SK-N-SH (cell line): ENCODE measurements at regions not wholly inside any gene's neighbourhood (a gene's known extent, or its start where the extent isn't known, plus 50 kb on each side); places are given as distances from the start of the nearest gene placed in this dataset.

Source experiments
- CTCF ChIA-PET: fragments of 300-600, 350-600 bp; formaldehyde crosslinking; extraction: SDS; loops from one replicate; lab custom pipeline; 2021; lab: Yijun Ruan, JAX
- POLR2A ChIA-PET: fragments of 350-600 bp; sonication (Branson Sonifier 250); formaldehyde crosslinking; extraction: SDS; loops from one replicate; lab custom pipeline; 2020; ENCODE audit warnings: antibody characterized with exemption, inconsistent platforms; lab: Yijun Ruan, JAX
- DNase-seq: peaks from one replicate; pipeline ENCODE4 v3.0.0; 2012
- H2AFZ ChIP-seq: fragments of 200-600 bp; sonication (generic); 2 replicates; pipeline ENCODE4 v1.8.1; 2016; ENCODE audit warnings: antibody characterized with exemption, mild to moderate bottlenecking, low read depth
- H3F3A ChIP-seq: fragments of 200-600 bp; sonication (generic); replicated peaks from 2 replicates; pipeline ENCODE3; 2016; ENCODE audit warnings: antibody characterized with exemption, mild to moderate bottlenecking; ENCODE audit not compliant: insufficient read depth
- H3K27ac ChIP-seq, 2 experiments: fragments of 200-500 bp in 1 of 2; fragments of 200-600 bp in 1 of 2; sonication (Bioruptor generic) in 1 of 2; sonication (generic), shearing (Covaris generic) in 1 of 2; 2 replicates each; pipeline versions ENCODE4 v1.5.1 to v1.6.1; 2014 to 2016; ENCODE audit warnings: low read depth in 2 of 2, inconsistent platforms in 1 of 2, low read length in 1 of 2, mild to moderate bottlenecking in 1 of 2, mixed read lengths in 1 of 2
- H3K27me3 ChIP-seq: fragments of 200-600 bp; sonication (generic), shearing (Covaris generic); 2 replicates; pipeline ENCODE4 v1.6.1; 2016; ENCODE audit warnings: mixed run types; ENCODE audit not compliant: insufficient read depth
- H3K36me3 ChIP-seq, 2 experiments: fragments of 200-500 bp in 1 of 2; fragments of 200-600 bp in 1 of 2; sonication (Bioruptor generic) in 1 of 2; sonication (generic) in 1 of 2; replicated peaks in 1 of 2; 2 replicates each; pipeline versions ENCODE3 to v1.5.1; 2014 to 2016; ENCODE audit warnings: low read length in 1 of 2, mild to moderate bottlenecking in 1 of 2; ENCODE audit not compliant: insufficient read depth in 2 of 2, control insufficient read depth in 1 of 2
- H3K4me1 ChIP-seq, 2 experiments: fragments of 200-500 bp in 1 of 2; fragments of 200-600 bp in 1 of 2; sonication (Bioruptor generic) in 1 of 2; sonication (generic), shearing (Covaris generic) in 1 of 2; 2 replicates each; pipeline versions ENCODE4 v1.5.1 to v1.6.1; 2014 to 2016; ENCODE audit warnings: low read depth in 1 of 2, low read length in 1 of 2, mixed run types in 1 of 2; ENCODE audit not compliant: insufficient read depth in 2 of 2, control insufficient read depth in 1 of 2
- H3K4me2 ChIP-seq: fragments of 200-600 bp; sonication (generic), shearing (Covaris generic); 2 replicates; pipeline ENCODE4 v1.6.1; 2017; ENCODE audit warnings: mixed run types
- H3K4me3 ChIP-seq, 2 experiments: fragments of 200-500 bp in 1 of 2; fragments of 200-600 bp in 1 of 2; sonication (Bioruptor generic) in 1 of 2; sonication (generic), shearing (Covaris generic) in 1 of 2; 2 replicates each; pipeline versions ENCODE4 v1.5.1 to v1.8.1; 2014 to 2016; ENCODE audit warnings: low read depth in 2 of 2, inconsistent platforms in 1 of 2, low read length in 1 of 2, mild to moderate bottlenecking in 1 of 2, mixed read lengths in 1 of 2, moderate library complexity in 1 of 2
- H3K79me2 ChIP-seq: fragments of 200-600 bp; sonication (generic); 2 replicates; pipeline ENCODE4 v1.8.1; 2017; ENCODE audit warnings: mild to moderate bottlenecking; ENCODE audit not compliant: insufficient read depth
- H3K9ac ChIP-seq: fragments of 200-600 bp; sonication (generic); 2 replicates; pipeline ENCODE4 v1.6.1; 2017; ENCODE audit warnings: mixed run types
- H3K9me2 ChIP-seq: fragments of 200-600 bp; sonication (generic); 2 replicates; pipeline ENCODE4 v1.6.1; 2017; ENCODE audit warnings: mixed run types
- H3K9me3 ChIP-seq: fragments of 200-600 bp; sonication (generic); 2 replicates; pipeline ENCODE4 v1.6.1; 2017; ENCODE audit warnings: mixed run types, mild to moderate bottlenecking, moderate library complexity
- H4K20me1 ChIP-seq: fragments of 200-600 bp; sonication (generic); 2 replicates; pipeline ENCODE4 v1.6.1; 2017; ENCODE audit warnings: mild to moderate bottlenecking, mixed run types; ENCODE audit not compliant: insufficient read depth
- CHD2 ChIP-seq: fragments of 150-350 bp; IDR thresholded peaks from 2 replicates; pipeline ENCODE4 v1.6.1; 2018; ENCODE audit warnings: low read length; ENCODE audit not compliant: partially characterized antibody
- EZH2phosphoT487 ChIP-seq: fragments of 200-600 bp; sonication (generic); IDR thresholded peaks from 2 replicates; pipeline ENCODE4 v1.6.1; 2017; ENCODE audit warnings: low read depth, mixed run types, mild to moderate bottlenecking, antibody characterized with exemption, moderate library complexity, borderline replicate concordance
- FOSL2 ChIP-seq: IDR thresholded peaks from 2 replicates; pipeline ENCODE4 v1.4.0; 2012; ENCODE audit warnings: low read depth, mild to moderate bottlenecking, moderate library complexity, borderline replicate concordance
- FOXJ3 ChIP-seq: sonication (generic); formaldehyde crosslinking; IDR thresholded peaks from 2 replicates; pipeline ENCODE4 v1.5.1; 2020; ENCODE audit warnings: mild to moderate bottlenecking, missing genetic modification reagents
- JUND ChIP-seq: IDR thresholded peaks from 2 replicates; pipeline ENCODE4 v1.4.0; 2012
- MEF2A ChIP-seq: IDR thresholded peaks from 2 replicates; pipeline ENCODE4 v1.4.0; 2012; ENCODE audit warnings: low read depth, borderline replicate concordance
- PBX3 ChIP-seq: IDR thresholded peaks from 2 replicates; pipeline ENCODE4; 2012
- RAD21 ChIP-seq: IDR thresholded peaks from 2 replicates; pipeline ENCODE4 v1.6.1; 2012; ENCODE audit warnings: mild to moderate bottlenecking, low read length
- RXRA ChIP-seq: IDR thresholded peaks from 2 replicates; pipeline ENCODE4 v1.4.0; 2012; ENCODE audit warnings: low read depth, mild to moderate bottlenecking, borderline replicate concordance
- SIN3A ChIP-seq: IDR thresholded peaks from 2 replicates; pipeline ENCODE4 v1.6.1; 2012; ENCODE audit warnings: low read depth, mild to moderate bottlenecking, low read length, moderate library complexity, borderline replicate concordance
- TEAD4 ChIP-seq: IDR thresholded peaks from 2 replicates; pipeline ENCODE4 v1.4.0; 2012; ENCODE audit warnings: mild to moderate bottlenecking, borderline replicate concordance; ENCODE audit not compliant: insufficient read depth
- USF1 ChIP-seq: IDR thresholded peaks from 2 replicates; pipeline ENCODE4 v1.4.0; 2012; ENCODE audit warnings: low read depth, borderline replicate concordance
- USF2 ChIP-seq: fragments of 150-350 bp; IDR thresholded peaks from 2 replicates; pipeline ENCODE4 v1.6.1; 2017; ENCODE audit warnings: antibody characterized with exemption, low read length, low read depth, borderline replicate concordance
- YY1 ChIP-seq: IDR thresholded peaks from 2 replicates; pipeline ENCODE4 v1.4.0; 2012; ENCODE audit warnings: low read depth, mild to moderate bottlenecking
- ZBTB33 ChIP-seq: IDR thresholded peaks from 2 replicates; pipeline ENCODE4 v1.4.0; 2012; ENCODE audit warnings: low read depth, borderline replicate concordance
- WGBS: methylation state at CpG from one replicate; pipeline ENCODE4 v1.1.6; 2017; ENCODE audit warnings: low lambda C conversion rate; 5-methylcytosine and 5-hydroxymethylcytosine counted together

- Histone ChIP-seq H2AFZ (no peak overlapping the region), H3K4me2 (no peak overlapping the region), H3K27me3 (no peaks in the 10 kb centered on the region), H3K4me3 (no peak overlapping the region), H3K9me2 (peaks cover 4% of the 10 kb centered on the region; the same call in 1 of the 2 replicates), H3K79me2 (no peaks in the 10 kb centered on the region), H3K27ac (no peak overlapping the region), H3F3A (no peaks in the 10 kb centered on the region), H3K9me3 (peaks cover 6% of the 10 kb centered on the region; the same call in 1 of the 2 replicates), H3K36me3 (no peaks in the 10 kb centered on the region), H3K9ac (no peak overlapping the region), H3K4me1 (no peaks in the 10 kb centered on the region; a peak in 1 of 4 replicates), H4K20me1 (no peaks in the 10 kb centered on the region)
- ChIA-PET CTCF (no interaction called here), POLR2A (no interaction called here)
- no peak for DNase-seq
- WGBS, result 13% methylated on average over 1 of the region's 1 CpG
- TF ChIP-seq FOXJ3 (CRISPR knock-in tag) (no peak), JUND (no peak), EZH2phosphoT487 (no peak), CHD2 (no peak), RXRA (no peak), TEAD4 (no peak), YY1 (no peak), USF2 (no peak), RAD21 (no peak), MEF2A (no peak), USF1 (no peak), PBX3 (no peak), FOSL2 (no peak), ZBTB33 (no peak), SIN3A (no peak)
These were observed 504.3 kb upstream of the VSTM2A start for GRCh38 chr7:54037873-54038272.
